Stimulated activated CD4-positive, alpha-beta T cell treated with anti-CD3 and anti-CD28 coated beads, Interleukin-4, amount 100 ng/mL, for 4 hours (primary cell): ENCODE measurements at regions not wholly inside any gene's neighbourhood (a gene's known extent, or its start where the extent isn't known, plus 50 kb on each side); places are given as distances from the start of the nearest gene placed in this dataset.

Experiments
- DNase-seq, 2 experiments: peaks; one replicate each; pipeline ENCODE4 v3.0.0-alpha.2; 2020

DNA sequence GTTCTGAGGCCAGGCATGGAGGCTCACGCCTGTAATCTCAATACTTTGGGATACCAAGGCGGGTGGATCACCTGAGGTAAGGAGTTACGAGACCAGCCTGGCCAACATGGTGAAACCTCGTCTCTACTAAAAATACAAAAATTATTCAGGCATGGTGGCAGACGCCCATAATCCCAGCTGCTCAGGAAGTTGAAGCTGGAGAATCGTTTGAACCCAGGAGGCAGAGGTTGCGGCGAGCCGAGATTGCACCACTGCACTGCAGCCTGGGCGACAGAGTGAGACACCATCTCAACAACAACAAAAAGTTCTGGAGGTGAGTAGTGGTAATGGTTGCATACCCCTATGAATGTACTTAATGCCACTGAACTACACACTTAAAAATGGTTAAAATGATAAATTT is 60.3 kb upstream of the SP4 start:
- DNase-seq: no peak

DNA sequence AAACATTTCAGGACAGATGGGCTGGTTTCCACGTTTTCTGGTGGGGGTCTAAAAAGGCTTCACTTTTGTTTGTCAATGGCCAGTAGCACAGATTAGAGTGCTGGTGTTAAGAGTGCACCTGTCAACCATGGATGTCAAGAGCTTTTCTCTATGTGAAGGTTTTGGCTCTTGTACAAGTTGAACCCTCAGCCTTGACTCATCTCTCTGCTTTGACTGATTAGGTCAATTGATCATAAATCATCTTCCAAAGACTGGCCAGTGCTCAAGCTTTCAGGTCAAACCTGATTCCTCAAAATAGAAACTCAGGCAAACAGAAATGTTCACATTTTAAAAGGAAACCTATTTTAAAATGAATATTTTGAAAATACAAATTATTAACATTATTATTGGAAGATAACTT is 59.6 kb upstream of the SP4 start:
- no peak for DNase-seq

DNA sequence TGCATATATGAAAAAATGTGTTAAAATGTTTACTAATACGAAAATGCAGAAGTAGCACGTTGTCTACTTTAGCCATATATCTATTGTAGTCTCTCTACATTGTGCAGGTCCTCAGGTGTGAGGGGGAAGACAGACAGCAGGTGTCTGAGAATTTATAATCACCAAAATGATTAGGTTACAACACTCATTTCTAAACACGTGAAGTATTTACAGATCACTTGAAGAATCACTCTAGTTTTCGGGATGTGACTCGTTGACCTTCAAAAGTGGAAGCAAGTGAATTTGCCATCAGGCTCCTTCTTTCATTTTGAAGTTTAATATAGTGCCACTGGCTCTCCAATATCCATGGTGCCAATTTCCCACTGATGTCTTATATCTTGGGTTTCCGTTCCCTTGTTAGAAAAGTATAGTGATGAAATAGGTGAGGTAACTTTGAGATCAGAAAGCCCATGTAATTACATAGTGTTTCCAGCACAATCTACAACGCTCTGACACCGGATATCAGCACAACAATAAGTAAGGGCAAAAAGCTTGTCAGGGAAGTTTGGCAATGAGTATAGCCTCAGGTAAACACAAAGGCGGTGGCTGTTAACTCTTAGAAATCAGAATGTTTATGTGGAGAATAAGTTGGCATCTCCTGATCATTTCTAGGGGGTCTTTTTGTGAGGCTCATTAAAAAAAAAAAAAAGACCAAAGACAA is 57.5 kb upstream of the SP4 start:
- DNase-seq: no peak

DNA sequence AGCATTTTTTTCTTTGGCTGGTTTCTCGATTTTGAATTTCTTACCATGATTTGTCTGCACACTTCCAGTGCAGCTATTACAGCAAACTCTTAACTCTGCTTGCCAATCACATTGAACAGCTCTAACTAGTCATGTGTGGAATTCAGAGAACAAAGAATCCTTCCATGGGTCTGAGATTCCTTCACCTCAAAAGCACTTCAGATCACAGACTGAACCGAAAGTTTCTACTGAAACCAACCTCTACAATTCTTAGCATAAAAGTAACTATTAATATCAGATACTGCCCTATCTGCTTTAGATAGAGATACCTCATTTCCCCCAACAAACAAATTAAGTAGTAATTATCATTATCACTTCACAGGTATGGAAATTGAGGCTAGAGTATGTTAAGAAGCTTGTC is 56.5 kb upstream of the SP4 start:
- no peak for DNase-seq

DNA sequence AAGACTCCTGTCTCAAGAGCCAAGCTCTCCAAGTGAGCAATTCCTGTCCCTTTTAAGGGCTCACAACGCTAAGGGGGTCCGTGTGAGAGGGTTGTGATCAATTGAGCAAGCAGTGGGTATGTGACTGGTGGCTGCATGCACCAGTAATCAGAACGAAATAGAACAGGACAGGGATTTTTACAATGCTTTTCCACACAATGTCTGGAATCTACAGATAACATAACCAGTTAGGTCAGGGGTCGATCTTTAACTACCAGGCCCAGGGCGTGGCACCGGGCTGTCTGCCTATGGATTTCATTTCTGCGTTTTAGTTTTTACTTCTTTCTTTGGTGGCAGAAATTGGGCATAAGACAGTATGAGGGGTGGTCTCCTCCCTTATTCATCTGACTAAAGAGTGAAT is 54.9 kb upstream of the SP4 start:
- no peak for DNase-seq

DNA sequence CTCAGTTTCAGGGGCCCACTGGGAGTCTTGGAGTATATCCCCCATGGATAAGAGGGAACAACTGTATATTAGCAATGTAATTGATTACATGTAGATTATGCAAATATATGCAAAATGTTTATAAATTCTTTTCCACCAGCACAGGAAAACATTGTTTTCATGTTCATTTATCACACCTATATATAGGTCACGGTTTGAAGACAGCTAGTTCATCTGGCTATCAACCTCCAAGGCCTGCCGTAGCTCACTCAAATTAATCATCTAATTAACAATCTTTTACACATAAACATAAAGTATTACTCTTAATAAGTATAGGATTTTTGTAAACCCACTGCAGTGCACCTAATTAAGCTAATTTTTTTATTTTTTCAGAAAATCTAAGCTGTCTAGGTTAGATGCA is 53.7 kb upstream of the SP4 start:
- no peak for DNase-seq

DNA sequence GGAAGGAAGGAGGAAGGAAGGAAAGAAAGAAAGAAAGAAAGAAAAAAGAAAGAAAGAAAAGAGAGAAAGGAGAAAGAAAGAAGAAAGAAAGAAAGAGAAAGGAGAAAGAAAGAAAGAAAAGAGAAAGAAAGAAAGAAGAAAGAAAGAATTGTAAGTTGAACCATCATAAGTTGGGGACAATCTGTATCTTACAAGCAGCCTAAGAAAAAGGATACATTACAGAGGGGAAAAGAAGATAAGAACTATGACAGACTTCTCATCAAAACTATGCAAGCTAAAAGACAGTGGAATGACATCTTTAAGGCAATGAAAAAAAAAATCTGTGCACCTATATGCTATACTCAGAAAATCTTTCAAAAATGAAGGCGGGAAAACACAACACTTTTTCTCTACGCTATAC is 50.3 kb upstream of the SP4 start:
- DNase-seq: no peak
